Peyer's patch (tissue), 4 donors: ENCODE measurements at regions not wholly inside any gene's neighbourhood (a gene's known extent, or its start where the extent isn't known, plus 50 kb on each side); places are given as distances from the start of the nearest gene placed in this dataset.

ENCODE experiments used
- POLR2A ChIP-seq, 2 donors: fragments of 450-650 bp; IDR thresholded peaks; one replicate each; pipeline ENCODE4 v1.5.1; 2017; ENCODE audit warnings: antibody characterized with exemption in 2 of 2, mild to moderate bottlenecking in 2 of 2, moderate library complexity in 2 of 2
- TF ChIP-seq, protein P1 (sequence below), 6 experiments: fragments of 450-650 bp in 4 of 6; fragments of 200-600 bp in 2 of 6; sonication (generic) in 1 of 6; IDR thresholded peaks; one replicate each; pipeline ENCODE4 v1.5.1; 2017 to 2019; ENCODE audit warnings: antibody characterized with exemption in 6 of 6, mild to moderate bottlenecking in 3 of 6, moderate library complexity in 1 of 6

- TF ChIP-seq, protein P1, sequence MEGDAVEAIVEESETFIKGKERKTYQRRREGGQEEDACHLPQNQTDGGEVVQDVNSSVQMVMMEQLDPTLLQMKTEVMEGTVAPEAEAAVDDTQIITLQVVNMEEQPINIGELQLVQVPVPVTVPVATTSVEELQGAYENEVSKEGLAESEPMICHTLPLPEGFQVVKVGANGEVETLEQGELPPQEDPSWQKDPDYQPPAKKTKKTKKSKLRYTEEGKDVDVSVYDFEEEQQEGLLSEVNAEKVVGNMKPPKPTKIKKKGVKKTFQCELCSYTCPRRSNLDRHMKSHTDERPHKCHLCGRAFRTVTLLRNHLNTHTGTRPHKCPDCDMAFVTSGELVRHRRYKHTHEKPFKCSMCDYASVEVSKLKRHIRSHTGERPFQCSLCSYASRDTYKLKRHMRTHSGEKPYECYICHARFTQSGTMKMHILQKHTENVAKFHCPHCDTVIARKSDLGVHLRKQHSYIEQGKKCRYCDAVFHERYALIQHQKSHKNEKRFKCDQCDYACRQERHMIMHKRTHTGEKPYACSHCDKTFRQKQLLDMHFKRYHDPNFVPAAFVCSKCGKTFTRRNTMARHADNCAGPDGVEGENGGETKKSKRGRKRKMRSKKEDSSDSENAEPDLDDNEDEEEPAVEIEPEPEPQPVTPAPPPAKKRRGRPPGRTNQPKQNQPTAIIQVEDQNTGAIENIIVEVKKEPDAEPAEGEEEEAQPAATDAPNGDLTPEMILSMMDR (IDR thresholded peaks at IDR 0.05): no peak
- TF ChIP-seq POLR2A (IDR thresholded peaks at IDR 0.05): no peak
Measured at GRCh38 chr10:28849821-28850220, 172.5 kb downstream of the BAMBI start.
